ENCODE measurements at regions not wholly inside any gene's neighbourhood (a gene's known extent, or its start where the extent isn't known, plus 50 kb on each side); places are given as distances from the start of the nearest gene placed in this dataset.

- DNase-seq, result no peak
These were observed 282.0 kb upstream of the RGS6 start for GRCh38 chr14:71650187-71650755.

- no peak for DNase-seq
These were observed 281.0 kb upstream of the RGS6 start for GRCh38 chr14:71651228-71651627.

GRCh38 chr14:71652368-71652767 is 279.9 kb upstream of the RGS6 start:
- DNase-seq, result no peak

- no peak for DNase-seq
These were observed 277.4 kb upstream of the RGS6 start for GRCh38 chr14:71654810-71655209.

GRCh38 chr14:71658261-71658860 is 273.9 kb upstream of the RGS6 start:
- no peak for DNase-seq

GRCh38 chr14:71659159-71659558 is 273.1 kb upstream of the RGS6 start:
- no peak for DNase-seq

- no peak for DNase-seq
These were observed 270.8 kb upstream of the RGS6 start for GRCh38 chr14:71661441-71661840.

- no peak for DNase-seq
These were observed 269.9 kb upstream of the RGS6 start for GRCh38 chr14:71662291-71662790.

- no peak for DNase-seq
These were observed 267.1 kb upstream of the RGS6 start for GRCh38 chr14:71665157-71665556.

GRCh38 chr14:71665781-71666180 is 266.4 kb upstream of the RGS6 start:
- no peak for DNase-seq

GRCh38 chr14:71666571-71667145 is 265.6 kb upstream of the RGS6 start:
- no peak for DNase-seq

GRCh38 chr14:71668186-71668912 is 263.9 kb upstream of the RGS6 start:
- no peak for DNase-seq

- DNase-seq, result no peak
These were observed 259.6 kb upstream of the RGS6 start for GRCh38 chr14:71672596-71672995.

GRCh38 chr14:71675126-71675899 is 256.9 kb upstream of the RGS6 start:
- no peak for DNase-seq

GRCh38 chr14:71675900-71676287 is 256.3 kb upstream of the RGS6 start:
- DNase-seq, result no peak

- DNase-seq, result no peak
These were observed 251.4 kb upstream of the RGS6 start for GRCh38 chr14:71680736-71681387.

- no peak for DNase-seq
These were observed 249.9 kb upstream of the RGS6 start for GRCh38 chr14:71682337-71682736.

- no peak for DNase-seq
These were observed 247.9 kb upstream of the RGS6 start for GRCh38 chr14:71684323-71684722.

- DNase-seq, result no peak
These were observed 245.6 kb upstream of the RGS6 start for GRCh38 chr14:71686677-71687076.

- DNase-seq, result no peak
These were observed 244.9 kb upstream of the RGS6 start for GRCh38 chr14:71687166-71687831.

GRCh38 chr14:71688576-71688975 is 243.7 kb upstream of the RGS6 start:
- no peak for DNase-seq

- no peak for DNase-seq
These were observed 241.8 kb upstream of the RGS6 start for GRCh38 chr14:71690478-71690877.

All from NCI-H1417 treated with DMSO at 0.1 percent for 48 hours (cell line).